ENCODE measurements at regions not wholly inside any gene's neighbourhood (a gene's known extent, or its start where the extent isn't known, plus 50 kb on each side); places are given as distances from the start of the nearest gene placed in this dataset.
A peak's percentile ranks its signal among the peaks of the same experiment; 100 is the strongest.
"Not testable (repeated sequence)": the region's sequence is repeated elsewhere in the genome, so short reads cannot be mapped to it uniquely, and the experiment has no call there.

GRCh38 chr10:28179743-28180099 is 123.1 kb downstream of the MPP7 start:
- no peak for DNase-seq (ENCODE audit: low read depth)
- TF ChIP-seq CTCF (IDR thresholded peaks at IDR 0.05; ENCODE audit: low read depth, low read length, missing control alignments): no peak
- H3K4me3 ChIP-seq (ENCODE audit: low read depth, low read length): no peak overlapping the region

- peak; percentile 55 for TF ChIP-seq CTCF (IDR thresholded peaks at IDR 0.05; ENCODE audit: low read depth, low read length, missing control alignments)
- H3K4me3 ChIP-seq (ENCODE audit: low read depth, low read length): no peak overlapping the region
- no peak for DNase-seq (ENCODE audit: low read depth)
Observed at GRCh38 chr10:28179006-28179742, 123.7 kb downstream of the MPP7 start.

DNA sequence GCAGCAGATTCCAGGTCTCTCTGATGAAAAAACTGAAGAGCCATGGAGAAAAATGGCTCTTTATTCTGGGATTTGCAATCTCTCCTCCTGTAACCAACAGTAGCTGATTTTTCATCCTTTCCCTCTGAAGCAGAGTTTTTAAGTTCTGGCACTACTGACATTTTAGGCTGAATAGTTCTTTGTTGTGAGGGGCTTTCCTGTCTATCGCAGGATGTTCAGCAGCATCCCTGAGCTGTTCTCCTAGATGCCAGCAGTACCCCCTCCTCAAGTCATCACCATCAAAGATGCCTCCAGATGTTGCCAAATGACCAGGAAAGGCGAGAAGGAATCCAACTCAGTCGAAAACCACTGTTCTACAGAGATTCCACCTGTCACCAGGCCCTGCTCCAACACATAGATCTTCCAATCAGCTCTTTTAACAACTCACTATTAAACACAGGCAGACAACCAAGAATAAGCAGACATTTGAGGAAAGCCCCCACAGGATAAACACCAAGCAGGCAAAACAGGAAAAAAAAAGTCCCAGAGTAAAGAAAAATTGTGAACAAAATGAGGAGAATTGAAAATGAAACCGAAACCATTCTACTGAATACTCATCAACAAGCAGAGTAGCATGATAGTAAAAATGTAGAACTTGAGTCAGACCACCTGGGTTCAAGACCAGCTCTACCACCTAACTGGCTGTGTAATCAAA is 124.8 kb downstream of the MPP7 start:
- no peak overlapping the region for H3K4me3 ChIP-seq (ENCODE audit: low read depth, low read length)
- DNase-seq (ENCODE audit: low read depth): no peak
- no peak for TF ChIP-seq CTCF (IDR thresholded peaks at IDR 0.05; ENCODE audit: low read depth, low read length, missing control alignments)

- DNase-seq (ENCODE audit: low read depth): not testable (repeated sequence)
Observed at GRCh38 chr10:28176498-28176897, 126.4 kb downstream of the MPP7 start.

GRCh38 chr10:28172223-28172610 is 130.6 kb downstream of the MPP7 start:
- H3K4me3 ChIP-seq (ENCODE audit: low read depth, low read length): no peak overlapping the region
- no peak for TF ChIP-seq CTCF (IDR thresholded peaks at IDR 0.05; ENCODE audit: low read depth, low read length, missing control alignments)
- DNase-seq (ENCODE audit: low read depth): no peak

More at GRCh38 chr10:28176498-28176897, 126.4 kb downstream of the MPP7 start:
- H3K4me3 ChIP-seq (ENCODE audit: low read depth, low read length): not testable (repeated sequence)

DNA sequence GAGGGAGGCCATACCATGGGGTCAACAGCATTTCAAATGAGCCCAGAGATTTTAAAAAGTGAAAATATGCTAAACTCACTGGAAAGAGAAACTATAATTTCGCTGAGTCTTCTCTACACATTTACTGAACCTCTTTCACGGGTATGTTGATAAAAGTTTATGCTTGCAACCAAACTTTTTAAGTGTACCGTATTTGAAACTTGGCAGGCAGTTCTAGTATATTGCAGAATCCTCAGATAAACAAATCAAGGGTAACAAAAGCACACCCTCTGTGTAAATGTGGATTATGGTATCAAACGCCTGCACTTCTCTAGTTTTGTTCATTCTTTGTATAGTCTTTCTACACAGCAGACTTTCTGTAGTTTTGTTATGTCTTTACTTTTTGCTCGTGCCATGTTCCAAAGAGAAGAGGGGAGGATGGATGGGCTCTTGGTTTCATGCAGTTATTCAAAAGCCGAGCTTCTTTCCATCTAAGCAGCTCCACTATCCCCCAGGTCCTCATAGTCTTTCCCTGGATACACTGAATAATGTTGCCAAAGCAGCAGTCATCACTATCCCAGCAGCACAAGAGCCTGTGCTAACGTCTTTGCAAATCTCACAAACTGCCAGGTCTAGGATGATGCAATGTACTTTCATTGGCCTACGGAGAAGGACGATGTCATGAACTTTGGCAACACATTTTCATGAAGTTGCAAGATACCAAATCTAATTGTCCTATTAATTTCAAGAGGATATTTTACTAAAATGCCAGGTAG is 131.2 kb downstream of the MPP7 start:
- no peak for TF ChIP-seq CTCF (IDR thresholded peaks at IDR 0.05; ENCODE audit: low read depth, low read length, missing control alignments)
- H3K4me3 ChIP-seq (ENCODE audit: low read depth, low read length): no peak overlapping the region
- no peak for DNase-seq (ENCODE audit: low read depth)

GRCh38 chr10:28169525-28169924 is 133.3 kb downstream of the MPP7 start:
- TF ChIP-seq CTCF (IDR thresholded peaks at IDR 0.05; ENCODE audit: low read depth, low read length, missing control alignments): no peak
- H3K4me3 ChIP-seq (ENCODE audit: low read depth, low read length): no peak overlapping the region
- DNase-seq (ENCODE audit: low read depth): no peak
